GM12878 (cell line): ENCODE measurements at regions not wholly inside any gene's neighbourhood (a gene's known extent, or its start where the extent isn't known, plus 50 kb on each side); places are given as distances from the start of the nearest gene placed in this dataset.

ENCODE experiments used
- ATAC-seq: fragments of 200-7000 bp; cut with Tn5 transposase; 3 replicates; pipeline ENCODE4 v1.9.1; 2020; ENCODE audit warnings: mild to moderate bottlenecking, moderate library complexity
- BruUV-seq: library from RNA; stranded (reverse); fragments of 400-500 nt; replicated peaks from 2 replicates; lab custom pipeline; 2021; lab: Mats Ljungman, UMichigan
- CTCF ChIA-PET: fragments of 300-600 bp; sonication (Branson Sonifier 250); formaldehyde crosslinking; extraction: SDS; loops from one replicate; lab custom pipeline; 2021; ENCODE audit warnings: inconsistent platforms; lab: Yijun Ruan, JAX
- POLR2A ChIA-PET: fragments of 350-600 bp; formaldehyde crosslinking; extraction: SDS; loops from one replicate; lab custom pipeline; 2021; ENCODE audit warnings: inconsistent platforms; lab: Charles Lee
- RAD21 ChIA-PET: fragments of 300-600 bp; sonication (Branson Sonifier 250); formaldehyde crosslinking; loops from one replicate; lab custom pipeline; 2023; ENCODE audit warnings: antibody characterized with exemption; ENCODE audit not compliant: unreplicated experiment; lab: Charles Lee
- SMC1A ChIA-PET: fragments of 300-600 bp; sonication (Branson Sonifier 250); formaldehyde crosslinking; loops from one replicate; lab custom pipeline; 2023; ENCODE audit not compliant: unreplicated experiment, uncharacterized antibody; lab: Charles Lee
- DNase-seq: peaks from one replicate; pipeline ENCODE4 v3.0.0-alpha.2; 2011; ENCODE audit warnings: low read depth, low spot score
- FAIRE-seq: peaks from 3 replicates; lab custom pipeline; 2011; peaks lifted over from hg19 to GRCh38; lab: Jason Lieb, UNC
- H2AFZ ChIP-seq: 2 replicates; pipeline ENCODE4 v1.6.0; 2011; ENCODE audit warnings: low read depth, low read length, control low read depth; ENCODE audit not compliant: control insufficient read depth
- H3K27ac ChIP-seq: 2 replicates; pipeline ENCODE4 v1.5.1; 2011; ENCODE audit warnings: control low read depth; ENCODE audit not compliant: control insufficient read depth, insufficient read depth
- H3K27me3 ChIP-seq, 2 experiments: replicated peaks in 1 of 2; 2 replicates each; pipeline versions ENCODE4 v1.6.0 to v1.6.1; 2011; ENCODE audit warnings: low read length in 1 of 2; ENCODE audit not compliant: control insufficient read depth in 2 of 2, insufficient read depth in 2 of 2
- H3K36me3 ChIP-seq, 2 experiments: 2 replicates each; pipeline ENCODE4 v1.5.1; 2011; ENCODE audit warnings: low read length in 1 of 2; ENCODE audit not compliant: control insufficient read depth in 2 of 2, insufficient read depth in 2 of 2
- H3K4me1 ChIP-seq: 2 replicates; pipeline ENCODE4 v1.6.1; 2011; ENCODE audit warnings: mild to moderate bottlenecking, low read length, moderate library complexity, mixed read lengths; ENCODE audit not compliant: control insufficient read depth, insufficient read depth
- H3K4me2 ChIP-seq: 2 replicates; pipeline ENCODE4 v1.6.0; 2011; ENCODE audit warnings: control low read depth; ENCODE audit not compliant: control insufficient read depth, insufficient read depth
- H3K4me3 ChIP-seq: fragments of 200-600 bp; sonication (generic); 2 replicates; pipeline ENCODE4 v1.5.1; 2016
- H3K79me2 ChIP-seq: 2 replicates; pipeline ENCODE4 v1.6.0; 2011; ENCODE audit warnings: low read length; ENCODE audit not compliant: control insufficient read depth, insufficient read depth
- H3K9ac ChIP-seq: 2 replicates; pipeline ENCODE4 v1.8.0; 2011; ENCODE audit warnings: low read length, control low read depth, mixed read lengths; ENCODE audit not compliant: control insufficient read depth, insufficient read depth
- H3K9me3 ChIP-seq: replicated peaks from 3 replicates; pipeline ENCODE4 v1.5.1; 2011; ENCODE audit warnings: mild to moderate bottlenecking, low read length; ENCODE audit not compliant: control insufficient read depth, insufficient read depth
- H4K20me1 ChIP-seq: 2 replicates; pipeline ENCODE4 v1.6.0; 2011; ENCODE audit not compliant: control insufficient read depth, insufficient read depth
- BRCA1 ChIP-seq: IDR thresholded peaks from 2 replicates; pipeline ENCODE4 v1.6.1; 2011; ENCODE audit warnings: low read depth, low read length, improper control_type of control experiment
- CBX5 ChIP-seq: sonication (generic); IDR thresholded peaks from 2 replicates; pipeline ENCODE4 v1.6.1; 2016; ENCODE audit warnings: low read depth, moderate library complexity, mild to moderate bottlenecking, inconsistent platforms
- CHD1 ChIP-seq: IDR thresholded peaks from 2 replicates; pipeline ENCODE4 v1.6.1; 2012; ENCODE audit warnings: low read depth, low read length, improper control_type of control experiment
- MTA2 ChIP-seq: fragments of 450-650 bp; IDR thresholded peaks from 2 replicates; pipeline ENCODE4 v1.6.1; 2016; ENCODE audit warnings: low read depth, mild to moderate bottlenecking, moderate library complexity
- RAD21 ChIP-seq: IDR thresholded peaks from 2 replicates; pipeline ENCODE4 v1.6.1; 2011; ENCODE audit warnings: mild to moderate bottlenecking, low read depth, low read length, moderate library complexity; ENCODE audit not compliant: insufficient read depth
- RAD51 ChIP-seq: fragments of 450-650 bp; IDR thresholded peaks from 2 replicates; pipeline ENCODE4 v1.6.1; 2016; ENCODE audit warnings: moderate library complexity, mild to moderate bottlenecking, inconsistent platforms
- SMARCA5 ChIP-seq: fragments of 450-650 bp; IDR thresholded peaks from 2 replicates; pipeline ENCODE4 v1.6.1; 2017; ENCODE audit warnings: mild to moderate bottlenecking
- SMC3 ChIP-seq: IDR thresholded peaks from 2 replicates; pipeline ENCODE4 v1.6.1; 2011; ENCODE audit warnings: low read length, improper control_type of control experiment, borderline replicate concordance
- in situ Hi-C: fragments of 300-500 bp; cut with MboI; formaldehyde crosslinking; loops from 9 replicates; pipeline ENCODE4 v1.14.3; 2018; ENCODE audit warnings: mixed read lengths
- intact Hi-C: fragments of 100-400 bp; cut with micrococcal nuclease; formaldehyde crosslinking; loops from one replicate; pipeline ENCODE4 v1.14.2; 2022; ENCODE audit not compliant: unreplicated experiment
- TF ChIP-seq, protein P1 (sequence below): fragments of 450-650 bp; IDR thresholded peaks from 2 replicates; pipeline ENCODE4 v1.6.1; 2016; ENCODE audit warnings: mild to moderate bottlenecking
- TF ChIP-seq, protein P2 (sequence below): fragments of 450-650 bp; IDR thresholded peaks from 2 replicates; pipeline ENCODE4 v1.6.1; 2017; ENCODE audit warnings: borderline replicate concordance
- TF ChIP-seq, protein P3 (sequence below), 3 experiments: IDR thresholded peaks in 2 of 3; conservative IDR thresholded peaks in 1 of 3; 2 replicates each; pipeline ENCODE4 v1.5.1; 2011; ENCODE audit warnings: low read depth in 3 of 3, low read length in 3 of 3, mild to moderate bottlenecking in 3 of 3, control low read depth in 2 of 3, moderate library complexity in 2 of 3, inconsistent platforms in 1 of 3, mixed read lengths in 1 of 3; ENCODE audit not compliant: control insufficient read depth in 2 of 3, insufficient read depth in 1 of 3; ENCODE audit errors: extremely low read depth in 1 of 3
- TF ChIP-seq, protein P4 (sequence below): IDR thresholded peaks from 2 replicates; pipeline ENCODE4 v1.6.1; 2011; ENCODE audit warnings: low read depth, low read length, improper control_type of control experiment, borderline replicate concordance

DNA sequence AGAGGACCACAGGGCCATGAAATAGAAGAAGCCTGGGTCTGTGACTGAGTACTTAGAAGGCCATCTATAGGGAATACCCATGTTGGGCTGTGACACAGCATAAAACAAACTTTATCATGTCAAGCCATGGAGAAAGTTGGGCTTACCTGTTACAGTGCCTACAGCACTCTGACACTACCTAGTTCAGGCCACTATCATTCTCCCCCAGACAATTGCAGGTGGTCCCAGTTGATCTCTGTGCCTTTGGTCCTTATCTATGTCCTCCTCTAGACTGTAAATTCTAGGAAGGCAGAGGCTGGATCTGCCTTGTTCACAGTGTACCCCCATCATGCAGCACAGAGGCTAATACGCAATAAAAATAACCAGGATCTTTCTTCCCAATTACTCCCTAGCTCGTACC is 69.1 kb downstream of the GCC1 start (continued):
- TF ChIP-seq CBX5 (no peak), RAD51 (no peak), CHD1 (no peak), MTA2 (no peak), BRCA1 (no peak), SMARCA5 (no peak)

DNA sequence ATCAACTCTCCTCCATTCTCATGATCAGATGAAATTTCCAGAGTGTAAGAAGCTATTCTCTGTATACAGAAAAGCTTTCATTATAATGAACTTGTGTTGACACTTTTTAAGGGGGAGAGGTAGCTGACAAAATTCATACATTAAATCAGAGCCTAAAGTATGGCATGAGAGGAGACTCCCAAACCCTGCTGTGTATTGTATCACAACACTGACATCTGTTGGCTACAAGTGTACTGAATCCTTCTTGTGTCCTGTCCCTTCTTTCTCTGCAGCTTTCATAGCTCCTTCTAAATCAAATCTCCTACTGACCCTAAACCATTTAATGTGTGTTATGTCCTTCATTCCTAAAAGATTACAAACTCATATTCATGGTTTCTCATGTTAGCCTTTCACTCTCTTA is 70.9 kb downstream of the GCC1 start:
- Histone ChIP-seq H3K4me1 (no peaks in the 10 kb centered on the region), H3K9ac (no peak overlapping the region), H3K79me2 (no peaks in the 10 kb centered on the region), H2AFZ (no peak overlapping the region), H3K27me3 (peaks cover 0 to 3% of the 10 kb centered on the region in 2 experiments; a peak in 1 of 4 replicates), H3K9me3 (no peaks in the 10 kb centered on the region), H3K4me3 (no peak overlapping the region), H3K4me2 (no peak overlapping the region), H4K20me1 (no peaks in the 10 kb centered on the region), H3K36me3 (no peaks in the 10 kb centered on the region), H3K27ac (no peak overlapping the region)
- intact Hi-C loops (loop anchor here (5.0 kb wide), 1 partner anchor 167 kb away; no protein-coding TSS in a partner anchor), in situ Hi-C loops (no loop called here)
- FAIRE-seq (peak; percentile 47), ATAC-seq (peak; percentile 79), DNase-seq (no peak)
- TF ChIP-seq RAD21 (peak; percentile 54), SMC3 (peak; percentile 21; the same call in 1 of the 2 replicates)
- TF ChIP-seq, protein P1, sequence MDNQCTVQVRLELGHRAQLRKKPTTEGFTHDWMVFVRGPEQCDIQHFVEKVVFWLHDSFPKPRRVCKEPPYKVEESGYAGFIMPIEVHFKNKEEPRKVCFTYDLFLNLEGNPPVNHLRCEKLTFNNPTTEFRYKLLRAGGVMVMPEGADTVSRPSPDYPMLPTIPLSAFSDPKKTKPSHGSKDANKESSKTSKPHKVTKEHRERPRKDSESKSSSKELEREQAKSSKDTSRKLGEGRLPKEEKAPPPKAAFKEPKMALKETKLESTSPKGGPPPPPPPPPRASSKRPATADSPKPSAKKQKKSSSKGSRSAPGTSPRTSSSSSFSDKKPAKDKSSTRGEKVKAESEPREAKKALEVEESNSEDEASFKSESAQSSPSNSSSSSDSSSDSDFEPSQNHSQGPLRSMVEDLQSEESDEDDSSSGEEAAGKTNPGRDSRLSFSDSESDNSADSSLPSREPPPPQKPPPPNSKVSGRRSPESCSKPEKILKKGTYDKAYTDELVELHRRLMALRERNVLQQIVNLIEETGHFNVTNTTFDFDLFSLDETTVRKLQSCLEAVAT, result no peak
- TF ChIP-seq, protein P2, sequence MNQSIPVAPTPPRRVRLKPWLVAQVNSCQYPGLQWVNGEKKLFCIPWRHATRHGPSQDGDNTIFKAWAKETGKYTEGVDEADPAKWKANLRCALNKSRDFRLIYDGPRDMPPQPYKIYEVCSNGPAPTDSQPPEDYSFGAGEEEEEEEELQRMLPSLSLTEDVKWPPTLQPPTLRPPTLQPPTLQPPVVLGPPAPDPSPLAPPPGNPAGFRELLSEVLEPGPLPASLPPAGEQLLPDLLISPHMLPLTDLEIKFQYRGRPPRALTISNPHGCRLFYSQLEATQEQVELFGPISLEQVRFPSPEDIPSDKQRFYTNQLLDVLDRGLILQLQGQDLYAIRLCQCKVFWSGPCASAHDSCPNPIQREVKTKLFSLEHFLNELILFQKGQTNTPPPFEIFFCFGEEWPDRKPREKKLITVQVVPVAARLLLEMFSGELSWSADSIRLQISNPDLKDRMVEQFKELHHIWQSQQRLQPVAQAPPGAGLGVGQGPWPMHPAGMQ, result no peak
- TF ChIP-seq, protein P3, sequence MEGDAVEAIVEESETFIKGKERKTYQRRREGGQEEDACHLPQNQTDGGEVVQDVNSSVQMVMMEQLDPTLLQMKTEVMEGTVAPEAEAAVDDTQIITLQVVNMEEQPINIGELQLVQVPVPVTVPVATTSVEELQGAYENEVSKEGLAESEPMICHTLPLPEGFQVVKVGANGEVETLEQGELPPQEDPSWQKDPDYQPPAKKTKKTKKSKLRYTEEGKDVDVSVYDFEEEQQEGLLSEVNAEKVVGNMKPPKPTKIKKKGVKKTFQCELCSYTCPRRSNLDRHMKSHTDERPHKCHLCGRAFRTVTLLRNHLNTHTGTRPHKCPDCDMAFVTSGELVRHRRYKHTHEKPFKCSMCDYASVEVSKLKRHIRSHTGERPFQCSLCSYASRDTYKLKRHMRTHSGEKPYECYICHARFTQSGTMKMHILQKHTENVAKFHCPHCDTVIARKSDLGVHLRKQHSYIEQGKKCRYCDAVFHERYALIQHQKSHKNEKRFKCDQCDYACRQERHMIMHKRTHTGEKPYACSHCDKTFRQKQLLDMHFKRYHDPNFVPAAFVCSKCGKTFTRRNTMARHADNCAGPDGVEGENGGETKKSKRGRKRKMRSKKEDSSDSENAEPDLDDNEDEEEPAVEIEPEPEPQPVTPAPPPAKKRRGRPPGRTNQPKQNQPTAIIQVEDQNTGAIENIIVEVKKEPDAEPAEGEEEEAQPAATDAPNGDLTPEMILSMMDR (IDR thresholded peaks at IDR 0.05 in 2 of 3, conservative IDR thresholded peaks at IDR 0.05 in 1 of 3; ENCODE audit: control insufficient read depth in 2 of 3, extremely low read depth in 1 of 3, insufficient read depth in 1 of 3, low read depth in 3 of 3, low read length in 3 of 3), result peak in 2 of 3 experiments; percentile 26 to 56; a peak in 3 of 6 replicates
- TF ChIP-seq, protein P4, sequence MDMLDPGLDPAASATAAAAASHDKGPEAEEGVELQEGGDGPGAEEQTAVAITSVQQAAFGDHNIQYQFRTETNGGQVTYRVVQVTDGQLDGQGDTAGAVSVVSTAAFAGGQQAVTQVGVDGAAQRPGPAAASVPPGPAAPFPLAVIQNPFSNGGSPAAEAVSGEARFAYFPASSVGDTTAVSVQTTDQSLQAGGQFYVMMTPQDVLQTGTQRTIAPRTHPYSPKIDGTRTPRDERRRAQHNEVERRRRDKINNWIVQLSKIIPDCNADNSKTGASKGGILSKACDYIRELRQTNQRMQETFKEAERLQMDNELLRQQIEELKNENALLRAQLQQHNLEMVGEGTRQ, result no peak
- ChIA-PET CTCF (interaction anchor here (0.6 to 1.1 kb wide), 5 partner anchors 9 to 167 kb away, joined by 3 to 6 read pairs (median 3); no protein-coding TSS in a partner anchor), SMC1A (interaction anchor here (0.8 to 1.1 kb wide), 3 partner anchors 12 to 711 kb away, joined by 4 to 5 read pairs (median 4); no protein-coding TSS in a partner anchor), POLR2A (no interaction called here), RAD21 (no interaction called here)
- no TSS peak for BruUV-seq
